Activated CD4-positive, alpha-beta T cell treated with anti-CD3 and anti-CD28 coated beads, Interleukin-2, Interleukin-6, amounts not matched to agents 100 ng/mL and 50 ng/mL, durations not matched to agents 16 hours and 8 hours (primary cell): ENCODE measurements at regions not wholly inside any gene's neighbourhood (a gene's known extent, or its start where the extent isn't known, plus 50 kb on each side); places are given as distances from the start of the nearest gene placed in this dataset.
"Not testable (repeated sequence)": the region's sequence is repeated elsewhere in the genome, so short reads cannot be mapped to it uniquely, and the experiment has no call there.

Experiments
- DNase-seq: peaks from one replicate; pipeline ENCODE4 v3.0.0-alpha.2; 2020

DNA sequence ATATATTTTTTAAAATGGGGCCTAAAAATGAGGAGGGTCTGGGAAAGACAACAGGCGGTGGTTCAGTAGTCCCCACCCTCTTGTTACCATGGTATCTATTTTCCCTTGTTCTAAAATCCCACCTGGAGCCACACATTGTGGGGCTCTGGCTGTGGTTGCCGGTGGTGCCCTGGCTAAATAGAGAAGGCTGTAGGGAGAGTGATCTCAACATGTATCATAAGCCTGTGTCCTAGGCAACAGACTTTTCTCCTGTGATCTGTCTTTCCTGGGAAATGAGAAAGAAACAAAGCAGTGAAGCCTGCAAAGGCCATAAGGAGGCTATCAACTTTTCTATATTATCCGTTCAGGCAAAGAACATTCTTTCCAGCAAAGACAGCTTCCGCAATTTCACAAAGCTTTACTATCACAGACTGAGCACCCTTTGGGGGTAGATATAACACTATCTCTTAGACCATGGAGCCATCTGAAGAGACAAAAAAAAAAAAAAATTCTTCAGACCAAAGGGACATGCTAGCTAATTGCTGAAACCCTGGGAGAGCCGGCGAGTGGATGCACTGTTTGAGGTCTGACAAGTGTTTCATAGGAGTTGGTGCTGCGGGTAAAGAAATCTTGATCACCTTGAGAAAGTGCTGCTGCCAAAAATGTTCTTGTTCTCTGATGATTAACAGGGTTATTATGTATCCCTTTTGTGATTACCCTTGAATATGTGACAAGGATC lies 879.2 kb upstream of the DDX18 start:
- DNase-seq: no peak

DNA sequence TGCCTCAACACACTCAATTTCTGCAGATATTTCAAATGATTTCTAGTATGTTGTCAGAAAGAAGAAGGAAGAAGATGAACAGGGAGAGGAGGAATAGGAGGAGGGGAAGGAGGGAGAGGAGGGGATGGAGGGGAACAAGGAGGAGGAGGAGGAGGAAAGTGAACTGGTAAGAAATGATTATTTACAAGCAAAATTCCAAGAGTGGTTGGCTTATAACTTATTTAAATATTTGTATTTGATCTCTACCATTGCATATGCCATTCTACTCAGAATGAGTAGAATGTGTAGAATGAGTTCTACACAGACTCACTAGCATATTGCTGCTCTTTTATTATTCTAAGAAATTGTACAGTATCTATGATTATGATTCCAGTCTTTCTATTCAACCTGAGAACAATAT lies 866.2 kb upstream of the DDX18 start:
- DNase-seq: no peak

DNA sequence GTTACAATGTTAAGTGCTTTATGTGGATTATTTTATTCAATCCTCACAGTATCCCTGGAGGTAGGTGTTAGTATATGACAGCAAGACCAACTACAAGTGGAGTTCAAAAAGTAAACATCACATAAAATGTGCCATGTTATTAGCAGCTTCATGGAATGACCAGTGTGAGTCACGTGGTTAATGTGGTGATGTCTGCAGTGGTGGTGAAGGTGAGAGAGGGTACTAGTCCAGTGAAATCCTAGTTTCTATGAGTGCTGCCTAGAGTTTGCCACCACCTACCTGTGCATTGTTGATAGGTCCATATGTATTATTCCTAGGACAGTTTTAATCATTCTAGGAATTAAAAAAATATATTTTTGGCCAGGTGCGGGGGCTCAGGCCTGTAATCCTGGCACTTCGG lies 865.2 kb upstream of the DDX18 start:
- no peak for DNase-seq

DNA sequence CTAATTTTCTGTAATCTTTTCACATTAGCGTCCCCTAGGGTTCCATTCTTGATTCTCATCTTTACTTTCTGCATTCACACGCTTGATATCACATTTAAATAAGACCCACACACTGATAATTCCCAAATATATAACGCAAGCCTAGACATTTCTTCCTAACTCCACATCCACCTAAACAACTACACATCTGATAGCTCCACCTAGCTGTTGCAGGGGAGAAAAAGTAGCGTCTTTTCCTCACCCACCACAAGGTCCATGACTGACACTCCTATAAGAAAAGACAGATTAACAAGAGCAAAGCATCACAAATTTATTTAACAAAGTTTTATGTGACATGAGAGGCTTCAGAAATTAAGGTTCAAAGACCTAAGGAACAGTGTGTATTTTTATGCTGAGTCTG lies 862.2 kb upstream of the DDX18 start:
- DNase-seq: no peak

DNA sequence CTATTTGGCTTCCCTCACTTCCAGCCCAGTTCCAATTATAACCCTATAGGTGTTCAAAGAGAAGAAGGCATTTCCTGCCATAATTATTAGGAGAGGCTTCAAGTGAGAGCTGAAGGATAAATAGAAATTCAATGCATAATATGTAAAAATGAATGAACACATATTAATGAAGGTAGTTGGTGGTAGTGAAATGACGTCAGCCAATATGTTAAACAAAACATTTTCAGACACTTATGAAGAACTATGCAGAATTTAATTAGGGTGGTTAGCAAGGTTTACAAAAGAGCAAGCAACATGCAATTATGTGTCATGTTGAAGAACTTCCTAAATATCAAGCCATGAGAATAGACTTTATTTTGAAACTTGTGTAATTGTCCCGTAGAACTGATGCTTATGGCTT lies 858.8 kb upstream of the DDX18 start:
- no peak for DNase-seq

DNA sequence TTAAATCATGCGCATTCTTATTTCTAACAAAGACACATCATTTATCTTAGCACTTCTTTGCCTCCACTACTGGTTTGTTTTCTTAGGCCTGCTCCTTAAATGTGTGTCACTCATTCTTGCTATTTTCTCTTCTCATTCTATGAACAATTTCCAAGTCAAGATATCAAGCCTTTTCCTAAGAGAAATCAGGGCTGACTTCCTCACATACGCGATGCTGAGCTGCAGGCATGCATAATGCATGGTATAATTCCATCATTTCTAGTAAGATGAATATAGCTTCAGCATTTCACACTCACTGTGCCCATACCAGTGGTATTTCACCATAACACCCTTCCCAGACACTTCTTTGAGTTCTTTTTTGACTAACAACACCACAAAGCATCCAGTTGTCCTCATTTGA lies 838.9 kb upstream of the DDX18 start:
- no peak for DNase-seq

DNA sequence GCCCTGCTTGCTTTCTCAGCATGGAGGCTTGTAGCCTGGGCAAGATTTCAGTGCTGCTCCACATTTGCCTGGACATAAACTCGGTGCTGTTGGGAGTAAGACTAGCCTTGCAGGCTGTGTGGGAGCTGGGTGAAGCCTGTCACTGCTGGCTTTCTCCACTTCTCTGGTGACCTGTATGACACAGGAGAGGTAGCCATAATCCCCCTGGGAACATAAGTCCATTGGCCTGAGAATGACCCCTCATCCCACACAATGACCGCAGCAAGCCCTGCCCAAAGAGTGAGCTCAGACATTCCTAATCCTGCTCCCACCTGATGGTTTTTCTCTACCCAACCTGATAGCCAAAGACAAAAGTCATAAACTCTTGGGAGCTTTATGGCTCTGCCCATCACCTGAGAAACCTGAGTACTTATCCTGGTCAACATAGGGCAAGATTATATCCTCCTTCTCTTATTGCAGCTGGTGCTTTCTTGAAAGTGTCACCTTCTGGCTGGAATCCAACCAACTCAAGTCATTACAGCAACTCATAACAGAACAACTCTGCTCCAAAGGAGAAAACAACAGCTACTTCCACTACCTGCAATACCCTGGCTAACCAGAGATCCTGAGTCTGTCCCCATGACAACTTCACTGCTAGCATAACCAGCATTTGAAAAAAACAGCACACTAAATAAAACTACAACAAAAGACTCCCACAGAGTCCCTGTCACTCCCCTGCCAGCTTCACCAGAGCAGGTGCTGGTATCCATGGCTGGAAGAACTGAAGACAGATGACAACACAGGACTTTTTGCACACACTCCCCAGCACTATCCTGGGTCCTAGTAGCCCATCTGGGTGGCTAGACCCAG lies 834.4 kb upstream of the DDX18 start:
- DNase-seq: no peak

DNA sequence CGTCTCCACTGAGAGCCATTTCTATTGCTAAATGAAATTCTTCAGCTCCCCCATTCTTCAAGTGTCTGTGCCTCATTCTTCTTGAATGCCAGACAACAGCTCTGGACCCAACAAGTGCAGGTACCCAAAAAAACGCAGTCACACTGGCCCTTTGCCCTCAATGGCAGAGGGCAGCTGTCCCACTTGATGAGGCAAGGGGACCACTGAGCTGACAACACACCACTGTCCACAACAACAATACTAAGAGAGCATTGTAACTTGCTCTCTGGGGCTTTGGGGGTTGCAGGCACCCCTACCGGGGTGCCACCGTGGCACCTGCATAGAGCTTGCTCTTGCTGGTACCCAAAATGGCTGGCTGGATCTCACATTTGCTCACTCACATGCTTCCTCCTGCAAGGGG lies 827.0 kb upstream of the DDX18 start:
- DNase-seq: no peak

DNA sequence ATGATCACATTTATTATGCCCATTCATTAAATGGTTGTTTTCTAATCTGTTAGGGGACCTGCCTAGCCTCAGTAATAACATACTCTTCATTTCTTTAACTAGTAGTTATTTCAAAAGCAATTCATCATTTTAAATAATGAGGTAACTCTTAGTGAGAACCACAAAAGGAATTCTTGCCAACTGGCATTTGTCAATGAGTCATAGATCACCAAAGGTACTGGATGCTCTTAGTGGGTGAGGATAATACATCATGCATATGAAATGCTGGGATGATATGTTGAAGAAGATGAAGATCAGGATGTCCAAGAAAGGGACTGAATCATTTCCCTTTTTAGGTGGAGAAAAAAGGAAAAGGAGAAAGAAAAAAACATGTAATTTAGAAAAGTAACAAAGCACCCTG lies 826.2 kb upstream of the DDX18 start:
- DNase-seq: no peak

DNA sequence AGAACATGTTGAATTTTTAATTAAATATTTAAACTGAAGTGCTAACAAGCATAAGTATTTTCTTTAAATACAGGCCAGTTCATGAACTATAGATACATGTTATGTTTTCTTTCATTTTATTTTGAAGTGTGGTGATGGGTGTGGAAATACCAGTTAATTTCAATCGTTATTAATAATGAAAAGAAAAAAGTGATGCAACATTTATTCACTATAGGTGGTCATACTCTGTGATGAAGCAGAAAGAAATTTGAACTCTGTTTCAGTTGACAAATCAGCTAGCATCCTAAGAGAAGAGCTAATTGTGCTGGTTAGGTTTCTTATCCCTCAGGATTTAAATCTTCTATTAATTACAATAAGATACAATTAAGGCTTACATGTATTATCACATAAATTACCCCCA lies 795.1 kb upstream of the DDX18 start:
- no peak for DNase-seq

DNA sequence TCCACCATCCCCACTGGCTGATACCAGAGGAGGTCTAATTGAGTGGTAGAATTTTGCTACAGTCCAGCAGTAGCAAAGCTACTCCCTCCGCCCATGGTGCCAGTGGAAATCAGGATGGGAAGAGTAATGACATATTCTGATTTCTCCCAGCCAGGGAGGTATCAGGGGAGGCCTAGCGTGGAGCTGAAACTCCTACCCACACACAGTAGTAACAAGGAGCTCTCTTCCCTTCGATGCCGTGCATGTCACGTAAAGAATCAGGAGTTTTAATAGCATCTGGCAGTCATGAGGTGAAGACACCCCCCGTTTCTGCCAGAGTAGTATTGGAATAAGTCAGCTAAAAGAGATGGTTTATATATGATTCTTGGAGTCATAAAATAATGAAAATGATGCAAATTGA lies 786.8 kb upstream of the DDX18 start:
- no peak for DNase-seq

DNA sequence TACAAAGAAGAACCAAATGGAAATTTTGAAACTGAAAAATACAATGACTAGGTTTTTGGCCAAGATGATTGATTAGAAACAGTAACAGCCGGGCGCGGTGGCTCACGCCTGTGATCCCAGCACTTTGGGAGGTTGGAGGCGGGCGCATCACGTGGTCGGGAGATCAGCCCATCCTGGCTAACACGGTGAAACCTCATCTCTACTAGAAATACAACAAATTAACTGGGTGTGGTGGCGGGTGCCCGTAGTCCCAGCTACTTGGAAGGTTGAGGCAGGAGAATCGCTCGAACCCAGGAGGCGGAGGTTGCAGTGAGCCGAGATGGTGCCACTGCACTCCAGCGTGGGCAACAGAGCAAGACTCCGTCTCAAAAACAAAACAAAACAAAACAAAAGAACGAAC lies 785.8 kb upstream of the DDX18 start:
- not testable (repeated sequence) for DNase-seq

DNA sequence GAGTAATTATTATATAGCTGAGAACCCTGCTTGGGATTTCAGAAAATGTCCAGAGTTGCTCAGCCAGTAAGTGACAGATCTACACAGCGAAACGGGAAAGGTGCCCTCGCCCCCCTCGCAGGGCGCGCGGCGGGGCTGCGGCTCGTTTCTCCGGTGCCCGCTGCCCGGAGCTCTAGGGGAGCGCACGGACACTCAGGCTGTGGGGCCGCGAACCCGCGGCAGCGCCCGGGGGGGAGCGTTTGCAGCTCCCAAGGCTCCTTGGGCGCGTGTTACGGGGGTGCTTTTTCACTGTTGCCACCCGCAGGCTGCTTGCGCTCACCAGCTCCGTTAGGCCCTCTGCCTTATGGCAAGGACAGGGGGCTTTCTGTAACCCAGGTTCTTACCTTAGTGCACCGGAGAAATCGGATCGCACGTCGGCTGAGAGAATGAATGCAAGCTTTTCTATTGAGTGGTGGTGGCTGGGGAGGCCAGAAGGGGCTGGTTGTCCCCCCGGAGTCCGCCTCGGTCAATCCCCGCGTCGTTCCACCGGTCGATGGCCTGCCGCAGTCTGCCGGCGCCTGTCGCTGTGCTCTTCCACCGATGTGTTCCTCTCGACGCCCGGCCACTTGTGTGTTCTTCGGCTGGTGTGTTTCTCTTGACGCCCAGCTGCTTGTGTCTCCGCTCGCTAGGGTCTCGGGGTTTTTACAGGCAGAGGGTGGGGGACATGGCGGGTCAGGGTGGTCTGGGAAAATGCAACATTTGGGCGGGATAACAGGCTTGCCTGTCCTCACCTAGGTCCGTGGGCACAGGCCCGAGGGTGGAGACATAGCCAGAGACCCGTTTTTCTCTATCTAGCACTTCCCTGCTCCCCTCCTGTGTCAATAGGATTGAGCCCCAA lies 758.8 kb upstream of the DDX18 start:
- no peak for DNase-seq

DNA sequence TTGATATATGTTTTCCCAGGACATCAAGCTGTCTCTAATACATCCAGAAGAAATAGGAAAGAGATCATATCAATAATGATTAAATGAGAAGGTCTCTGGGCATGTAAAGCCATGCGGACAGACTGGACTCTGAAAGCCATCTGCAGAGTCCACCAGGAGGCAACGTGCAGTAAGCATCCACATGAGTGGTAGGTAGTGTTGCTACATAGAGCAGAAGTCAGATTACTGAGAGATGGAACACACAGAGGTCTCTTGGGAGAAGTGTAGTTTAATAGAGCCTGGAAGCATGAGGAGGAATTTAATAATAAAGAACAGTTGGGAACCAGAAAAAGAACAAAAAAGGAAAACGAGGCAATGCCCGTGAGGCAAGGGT lies 758.1 kb upstream of the DDX18 start:
- no peak for DNase-seq

DNA sequence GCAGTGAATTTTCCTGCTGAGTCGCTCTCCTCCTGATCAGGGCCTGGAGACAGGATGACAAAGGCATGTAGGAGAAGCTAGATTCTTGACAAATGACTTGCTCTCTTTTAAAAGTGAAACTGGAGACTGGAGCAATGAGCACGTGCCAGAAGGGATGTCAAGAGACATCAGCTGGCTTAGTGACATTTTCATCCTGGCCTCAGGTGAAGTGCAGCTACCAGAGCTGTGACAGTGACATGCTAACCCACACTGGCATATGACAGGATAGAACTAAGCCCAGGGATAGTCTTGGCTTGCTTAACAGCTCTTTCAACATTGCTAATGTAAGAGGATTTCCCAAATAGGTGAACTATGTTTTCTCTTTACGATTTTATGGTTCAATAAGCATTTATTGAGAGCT lies 757.5 kb upstream of the DDX18 start:
- no peak for DNase-seq

DNA sequence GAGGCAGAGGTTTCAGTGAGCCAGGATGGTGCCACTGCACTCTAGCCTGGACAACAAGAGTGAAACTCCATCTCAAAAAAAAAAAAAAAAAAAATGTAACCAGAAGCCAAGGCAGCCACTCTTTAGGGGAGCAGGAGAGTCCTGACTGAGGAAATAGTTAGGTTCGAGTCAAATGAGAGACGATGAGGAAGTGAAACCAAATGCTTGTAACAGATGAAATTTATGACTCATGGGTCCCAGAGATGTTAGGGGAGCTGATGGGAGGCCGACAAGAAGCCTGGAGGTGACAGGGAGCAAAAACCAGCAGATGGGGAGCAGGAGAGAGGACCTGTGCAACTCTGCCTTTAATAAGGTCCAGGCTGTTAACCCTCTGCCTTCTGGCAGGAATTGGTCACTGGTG lies 756.1 kb upstream of the DDX18 start:
- DNase-seq: no peak

DNA sequence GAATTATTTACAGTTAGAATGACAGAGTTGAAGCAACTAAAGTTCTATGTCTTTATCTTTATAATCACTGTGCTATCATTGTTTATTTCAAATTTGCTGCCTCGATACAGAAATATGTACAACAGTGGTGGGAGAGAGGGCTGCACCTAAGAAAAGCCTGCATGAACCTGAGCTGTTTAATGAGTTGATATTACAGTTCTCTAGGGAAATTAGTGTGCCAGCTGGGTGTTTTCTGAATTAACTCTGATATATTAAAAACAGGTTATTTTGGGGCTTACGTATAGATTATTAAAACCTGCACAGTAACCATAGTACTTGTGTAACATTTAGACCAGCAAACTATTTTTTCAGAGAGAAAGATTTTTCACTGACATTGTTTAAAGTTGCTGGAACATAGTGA lies 750.5 kb upstream of the DDX18 start:
- no peak for DNase-seq

DNA sequence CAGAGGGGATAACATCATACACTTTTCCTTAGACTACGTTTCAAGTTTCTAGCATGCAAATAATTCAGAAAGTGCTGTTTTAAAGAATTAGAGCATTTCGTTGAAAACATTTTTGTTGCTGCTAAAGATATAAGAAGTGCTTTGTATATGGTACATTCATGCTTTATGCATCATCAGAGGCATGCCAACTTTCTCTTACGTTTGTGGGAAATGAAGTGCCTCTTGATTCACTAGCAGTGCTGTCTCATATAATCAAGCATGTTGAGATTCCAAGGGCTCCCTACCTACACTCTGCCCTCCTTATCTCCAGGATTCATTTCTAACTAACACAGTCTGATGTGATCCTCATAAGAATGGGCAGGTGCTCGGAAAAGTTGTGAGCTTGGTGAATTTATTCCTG lies 748.6 kb upstream of the DDX18 start:
- no peak for DNase-seq

DNA sequence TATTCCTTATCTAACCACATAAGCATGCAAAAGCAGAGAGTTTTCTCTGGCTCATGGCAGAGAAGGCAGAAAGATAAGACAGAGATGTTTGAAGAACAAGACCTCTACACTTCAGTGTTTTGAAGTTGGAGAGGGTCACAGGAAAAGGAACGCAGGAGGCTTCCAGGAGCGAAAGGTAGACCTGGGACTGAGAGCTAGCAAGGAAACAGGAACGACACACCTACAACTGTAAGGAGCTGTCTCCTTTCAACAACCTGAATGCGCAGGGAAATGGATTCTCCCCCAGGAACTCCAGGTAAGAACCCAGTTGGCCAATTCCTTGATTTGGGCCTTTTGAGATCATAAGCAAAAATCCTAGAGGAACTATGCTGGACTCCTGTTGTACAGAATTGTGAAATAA lies 746.6 kb upstream of the DDX18 start:
- no peak for DNase-seq

DNA sequence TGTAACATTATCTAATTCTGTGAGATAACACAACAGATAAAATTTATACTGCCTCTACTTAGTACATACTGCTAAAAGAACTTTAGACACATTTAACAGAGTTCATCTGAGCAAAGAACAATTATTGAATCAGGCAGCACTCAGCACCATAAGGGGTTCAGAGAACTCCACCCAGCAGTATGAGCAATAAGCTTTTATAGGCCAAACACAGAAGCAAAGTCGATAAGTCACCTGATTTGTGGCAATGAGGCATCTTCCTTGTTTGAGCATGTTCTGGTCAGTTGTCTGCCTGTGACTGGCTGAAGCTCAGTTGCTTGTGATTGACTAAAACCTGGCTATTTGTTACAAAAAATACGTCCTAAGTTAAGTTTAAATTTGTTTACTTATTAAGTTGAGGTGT lies 746.1 kb upstream of the DDX18 start:
- DNase-seq: no peak

DNA sequence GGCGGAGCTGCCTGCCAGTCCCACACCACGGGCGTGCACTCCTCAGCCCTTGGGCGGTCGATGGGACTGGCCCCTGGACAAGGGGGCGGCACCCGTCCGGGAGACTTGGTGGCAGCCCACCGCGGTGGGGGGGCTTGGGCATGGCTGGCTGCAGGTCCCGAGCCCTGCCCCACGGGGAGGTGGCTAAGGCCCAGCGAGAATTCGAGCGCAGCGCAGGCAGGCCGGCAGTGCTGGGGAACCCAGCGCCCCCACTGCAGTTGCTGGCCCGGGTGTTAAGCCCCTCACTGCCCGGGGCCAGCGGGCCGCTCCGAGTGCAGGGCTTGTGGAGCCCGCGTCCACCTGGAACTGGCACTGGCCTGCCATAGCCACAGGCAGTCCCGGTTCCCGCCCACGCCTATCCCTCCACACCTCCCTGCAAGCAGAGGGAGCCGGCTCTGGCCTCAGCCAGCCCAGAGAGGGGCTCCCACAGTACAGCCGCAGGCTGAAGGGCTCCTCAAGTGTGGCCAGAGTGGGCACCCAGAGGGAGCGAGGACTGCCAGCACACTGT lies 742.9 kb upstream of the DDX18 start:
- DNase-seq: no peak

DNA sequence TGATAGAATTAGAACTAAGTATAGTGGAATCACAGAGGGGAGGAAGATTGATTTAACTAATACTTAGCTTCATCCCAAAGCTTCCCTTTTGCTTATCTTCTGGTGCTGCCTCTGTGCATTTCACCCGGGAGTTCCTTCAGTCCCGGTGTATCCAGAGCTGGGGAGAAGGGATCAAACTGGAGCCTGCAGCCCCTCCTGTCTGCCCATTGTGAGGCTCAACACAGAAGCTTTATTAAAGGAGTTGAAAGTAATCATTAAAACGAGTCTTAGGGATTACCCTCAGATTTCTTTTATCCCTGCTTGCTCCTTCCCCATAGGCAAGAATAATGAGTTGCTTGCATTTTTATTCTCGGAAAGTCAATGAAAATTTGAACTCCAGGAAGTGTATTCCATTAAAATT lies 739.7 kb upstream of the DDX18 start:
- DNase-seq: no peak

DNA sequence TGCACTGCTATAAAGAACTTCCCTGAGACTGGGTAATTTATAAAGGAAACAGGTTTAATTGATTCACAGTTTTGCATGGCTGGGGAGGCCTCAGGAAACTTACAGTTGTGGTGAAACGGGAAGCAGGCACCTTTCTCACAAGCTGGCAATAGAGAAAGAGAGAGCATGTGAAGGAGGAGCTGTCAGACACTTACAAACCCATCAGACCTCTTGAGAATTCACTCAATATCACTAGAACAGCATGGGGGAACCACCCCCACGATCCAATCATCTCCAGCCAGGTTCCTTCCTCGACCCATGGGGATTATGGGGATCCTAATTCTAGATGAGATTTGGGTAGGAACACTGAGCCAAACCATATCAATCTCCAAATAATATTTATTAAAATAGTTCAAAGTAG lies 729.2 kb upstream of the DDX18 start:
- no peak for DNase-seq

DNA sequence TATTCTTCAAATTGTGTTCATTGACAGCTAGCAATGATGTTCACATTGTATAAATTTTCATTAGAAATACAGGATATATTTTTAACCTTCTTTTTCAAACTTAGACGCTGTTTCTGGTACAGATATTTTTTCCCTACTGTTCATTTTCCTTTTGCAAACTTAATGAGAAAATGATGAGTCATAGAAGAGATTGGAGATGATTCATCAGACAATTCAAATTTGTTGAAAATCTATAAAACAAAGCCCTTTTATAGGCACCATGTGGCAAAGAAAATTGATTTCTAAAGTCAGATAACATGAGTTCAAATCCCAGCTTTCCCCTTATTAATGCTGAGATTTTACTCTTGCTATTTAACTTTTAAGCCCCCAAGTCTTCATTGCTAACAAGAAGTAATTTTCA lies 728.8 kb upstream of the DDX18 start:
- DNase-seq: no peak
